ENCODE measurements at regions not wholly inside any gene's neighbourhood (a gene's known extent, or its start where the extent isn't known, plus 50 kb on each side); places are given as distances from the start of the nearest gene placed in this dataset.

- no peak for TF ChIP-seq CTCF (IDR thresholded peaks at IDR 0.05; ENCODE audit: low read depth, low read length)
- H3K4me3 ChIP-seq (ENCODE audit: low read depth, low read length) = no peak overlapping the region
- no peak for DNase-seq (ENCODE audit: low read depth, low spot score)
- H3K27me3 ChIP-seq (ENCODE audit: control insufficient read depth, insufficient read depth, low read length) = no peaks in the 10 kb centered on the region
- CTCF ChIA-PET = no interaction called here
- POLR2A ChIA-PET = no interaction called here
- H3K9me3 ChIP-seq (ENCODE audit: control insufficient read depth, insufficient read depth, low read length) = no peaks in the 10 kb centered on the region
- H3K27ac ChIP-seq (ENCODE audit: low read depth, low read length) = no peak overlapping the region
Measured at GRCh38 chr3:102259663-102260062, 175.2 kb upstream of the ZPLD1 start.

DNA sequence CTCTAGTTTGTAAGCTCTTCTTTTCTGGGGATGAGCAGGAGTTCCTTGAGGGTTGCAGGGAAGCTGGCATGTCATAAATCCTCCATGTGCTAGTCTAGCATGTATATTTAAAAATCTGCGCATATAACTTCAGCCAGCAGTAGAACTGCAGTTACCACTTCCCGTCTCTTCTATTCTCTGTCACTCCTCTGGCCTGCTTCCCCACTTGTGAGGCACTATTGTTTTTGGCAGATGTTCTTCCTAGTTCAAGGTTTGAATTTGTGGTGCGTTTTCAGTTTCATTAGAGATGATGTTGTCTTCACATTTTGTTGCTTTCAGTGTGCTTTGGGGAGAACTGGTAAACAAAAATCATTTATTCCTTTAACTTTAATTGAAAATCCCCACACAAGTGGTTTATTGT, 169.1 kb upstream of the ZPLD1 start:
- Histone ChIP-seq H3K27ac (ENCODE audit: low read depth, low read length) (no peak overlapping the region), H3K9me3 (ENCODE audit: control insufficient read depth, insufficient read depth, low read length) (no peaks in the 10 kb centered on the region), H3K27me3 (ENCODE audit: control insufficient read depth, insufficient read depth, low read length) (peaks cover 2% of the 10 kb centered on the region), H3K4me3 (ENCODE audit: low read depth, low read length) (no peak overlapping the region)
- TF ChIP-seq CTCF (IDR thresholded peaks at IDR 0.05; ENCODE audit: low read depth, low read length) = no peak
- POLR2A ChIA-PET = no interaction called here
- no peak for DNase-seq (ENCODE audit: low read depth, low spot score)
- CTCF ChIA-PET = no interaction called here

DNA sequence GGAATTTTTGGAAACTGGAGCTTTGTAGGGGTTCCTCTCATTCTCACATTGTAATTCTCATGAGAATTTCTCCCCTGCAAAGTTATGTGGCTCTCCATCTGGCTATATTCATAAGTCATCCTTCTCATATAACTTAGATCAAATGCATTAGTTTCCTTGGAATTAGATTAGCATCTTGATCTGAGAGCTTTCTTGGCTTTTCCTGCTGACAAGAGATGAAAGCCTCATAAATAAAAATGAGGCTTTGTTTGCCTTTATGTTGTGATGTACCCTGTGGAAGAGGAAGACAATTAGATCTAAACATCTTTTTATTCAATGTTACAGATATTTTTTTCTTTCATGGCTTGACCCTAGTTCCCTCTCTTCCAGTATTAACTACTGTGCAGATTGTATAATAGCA, 165.4 kb upstream of the ZPLD1 start:
- H3K27me3 ChIP-seq (ENCODE audit: control insufficient read depth, insufficient read depth, low read length) = peaks cover 2% of the 10 kb centered on the region
- CTCF ChIA-PET = interaction anchor here (0.9 kb wide), 1 partner anchor 267 kb away, joined by 3 read pairs; no protein-coding TSS in a partner anchor
- TF ChIP-seq CTCF (IDR thresholded peaks at IDR 0.05; ENCODE audit: low read depth, low read length) = no peak
- no peak overlapping the region for H3K4me3 ChIP-seq (ENCODE audit: low read depth, low read length)
- no peaks in the 10 kb centered on the region for H3K9me3 ChIP-seq (ENCODE audit: control insufficient read depth, insufficient read depth, low read length)
- POLR2A ChIA-PET = no interaction called here
- H3K27ac ChIP-seq (ENCODE audit: low read depth, low read length) = no peak overlapping the region
- DNase-seq (ENCODE audit: low read depth, low spot score) = no peak

GRCh38 chr3:102290241-102290640, 144.6 kb upstream of the ZPLD1 start:
- no peak for DNase-seq (ENCODE audit: low read depth, low spot score)
- ChIA-PET CTCF (interaction anchor here (1.3 kb wide), 1 partner anchor 61 kb away, joined by 3 read pairs; no protein-coding TSS in a partner anchor), POLR2A (no interaction called here)
- TF ChIP-seq CTCF (IDR thresholded peaks at IDR 0.05; ENCODE audit: low read depth, low read length) = no peak
- Histone ChIP-seq H3K27me3 (ENCODE audit: control insufficient read depth, insufficient read depth, low read length) (no peaks in the 10 kb centered on the region), H3K9me3 (ENCODE audit: control insufficient read depth, insufficient read depth, low read length) (no peaks in the 10 kb centered on the region), H3K4me3 (ENCODE audit: low read depth, low read length) (no peak overlapping the region), H3K27ac (ENCODE audit: low read depth, low read length) (no peak overlapping the region)

DNA sequence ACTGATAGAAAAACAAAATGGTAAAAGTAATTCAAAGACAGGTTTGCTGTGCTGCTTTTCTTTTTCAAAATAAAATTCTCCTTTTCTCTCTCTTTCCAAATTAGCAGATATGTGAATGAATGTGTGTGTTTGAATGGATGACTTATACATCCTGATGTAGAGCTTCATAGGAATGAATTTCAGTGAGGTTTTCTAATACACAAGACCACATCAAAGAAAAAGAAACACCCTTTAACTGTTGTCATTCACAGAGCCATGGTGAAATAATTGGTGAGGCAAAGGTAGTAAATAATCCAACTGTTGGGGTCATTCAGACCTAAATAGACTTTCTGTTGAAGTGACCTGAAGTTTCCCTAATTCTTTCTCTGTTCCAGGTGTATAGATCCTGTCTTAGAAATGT, 139.1 kb upstream of the ZPLD1 start:
- no peaks in the 10 kb centered on the region for H3K27me3 ChIP-seq (ENCODE audit: control insufficient read depth, insufficient read depth, low read length)
- DNase-seq (ENCODE audit: low read depth, low spot score) = no peak
- no peak overlapping the region for H3K27ac ChIP-seq (ENCODE audit: low read depth, low read length)
- no peaks in the 10 kb centered on the region for H3K9me3 ChIP-seq (ENCODE audit: control insufficient read depth, insufficient read depth, low read length)
- ChIA-PET CTCF (no interaction called here), POLR2A (no interaction called here)
- TF ChIP-seq CTCF (IDR thresholded peaks at IDR 0.05; ENCODE audit: low read depth, low read length) = no peak
- H3K4me3 ChIP-seq (ENCODE audit: low read depth, low read length) = no peak overlapping the region

Measured in AG04450 (cell line).